ENCODE measurements at regions not wholly inside any gene's neighbourhood (a gene's known extent, or its start where the extent isn't known, plus 50 kb on each side); places are given as distances from the start of the nearest gene placed in this dataset.

DNA sequence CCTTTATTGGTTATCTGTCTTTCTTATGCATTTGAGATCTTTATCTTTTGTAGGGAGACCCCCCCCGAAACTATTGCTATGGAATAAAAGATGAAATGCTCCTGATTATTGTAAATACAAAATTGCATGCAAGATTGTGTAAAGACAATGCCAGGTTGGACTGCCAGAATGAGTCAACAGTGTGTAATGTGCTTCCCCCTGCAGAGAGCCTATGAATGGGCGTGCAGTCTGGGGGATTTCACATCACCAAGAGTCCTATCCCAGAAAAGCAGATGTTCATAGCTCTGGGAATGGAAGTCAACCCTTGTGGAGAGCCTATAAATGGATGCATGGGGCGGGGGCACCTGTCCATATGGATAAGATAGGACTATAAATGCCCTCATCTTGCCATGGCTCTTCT, 584.3 kb downstream of the NSUN3 start:
- TF ChIP-seq, protein P1, sequence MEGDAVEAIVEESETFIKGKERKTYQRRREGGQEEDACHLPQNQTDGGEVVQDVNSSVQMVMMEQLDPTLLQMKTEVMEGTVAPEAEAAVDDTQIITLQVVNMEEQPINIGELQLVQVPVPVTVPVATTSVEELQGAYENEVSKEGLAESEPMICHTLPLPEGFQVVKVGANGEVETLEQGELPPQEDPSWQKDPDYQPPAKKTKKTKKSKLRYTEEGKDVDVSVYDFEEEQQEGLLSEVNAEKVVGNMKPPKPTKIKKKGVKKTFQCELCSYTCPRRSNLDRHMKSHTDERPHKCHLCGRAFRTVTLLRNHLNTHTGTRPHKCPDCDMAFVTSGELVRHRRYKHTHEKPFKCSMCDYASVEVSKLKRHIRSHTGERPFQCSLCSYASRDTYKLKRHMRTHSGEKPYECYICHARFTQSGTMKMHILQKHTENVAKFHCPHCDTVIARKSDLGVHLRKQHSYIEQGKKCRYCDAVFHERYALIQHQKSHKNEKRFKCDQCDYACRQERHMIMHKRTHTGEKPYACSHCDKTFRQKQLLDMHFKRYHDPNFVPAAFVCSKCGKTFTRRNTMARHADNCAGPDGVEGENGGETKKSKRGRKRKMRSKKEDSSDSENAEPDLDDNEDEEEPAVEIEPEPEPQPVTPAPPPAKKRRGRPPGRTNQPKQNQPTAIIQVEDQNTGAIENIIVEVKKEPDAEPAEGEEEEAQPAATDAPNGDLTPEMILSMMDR (IDR thresholded peaks at IDR 0.05; ENCODE audit: borderline replicate concordance, extremely low read depth, low read length, poor library complexity, severe bottlenecking) = no peak
- no peak for TF ChIP-seq EZH2 (IDR thresholded peaks at IDR 0.05; ENCODE audit: borderline replicate concordance, low read depth, low read length, severe bottlenecking)

All from DND-41 (cell line).